ENCODE measurements at regions not wholly inside any gene's neighbourhood (a gene's known extent, or its start where the extent isn't known, plus 50 kb on each side); places are given as distances from the start of the nearest gene placed in this dataset.
A peak's percentile ranks its signal among the peaks of the same experiment; 100 is the strongest.

DNA sequence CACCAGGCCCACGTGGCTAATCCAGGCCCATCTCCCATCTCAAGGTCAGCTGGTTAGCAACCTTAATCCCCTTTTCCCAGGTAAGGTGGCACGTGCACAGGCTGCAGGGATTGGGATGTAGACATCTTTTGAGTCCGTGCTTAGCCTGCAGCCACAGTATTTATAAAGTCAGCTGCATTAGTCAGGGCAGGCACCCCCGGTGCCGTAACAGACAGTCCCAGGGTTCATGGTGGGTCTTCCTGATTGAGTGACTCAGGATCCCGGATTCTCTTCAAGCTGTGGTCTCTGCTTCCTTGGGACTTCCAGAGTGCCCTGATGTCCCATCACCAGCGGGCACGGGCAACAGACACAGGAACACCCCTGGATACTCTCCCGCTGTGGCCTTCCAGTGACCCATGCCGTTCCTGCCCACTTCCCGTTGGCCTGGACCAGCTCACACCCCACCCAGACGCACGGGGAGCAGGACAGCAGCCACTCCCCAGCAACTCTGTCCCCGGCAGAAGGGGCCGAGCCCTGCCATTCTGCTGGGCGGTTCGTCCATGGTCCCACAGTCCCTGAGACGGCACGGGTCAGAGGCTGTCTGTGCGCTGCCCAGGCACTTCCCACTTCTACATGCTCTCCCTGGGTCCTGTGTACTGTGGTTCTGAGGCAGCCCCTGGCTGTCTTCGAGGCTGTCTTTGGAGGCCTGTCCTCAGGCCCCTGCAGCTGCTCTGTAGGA, 248.6 kb upstream of the GSE1 start:
- DNase-seq = no peak

DNA sequence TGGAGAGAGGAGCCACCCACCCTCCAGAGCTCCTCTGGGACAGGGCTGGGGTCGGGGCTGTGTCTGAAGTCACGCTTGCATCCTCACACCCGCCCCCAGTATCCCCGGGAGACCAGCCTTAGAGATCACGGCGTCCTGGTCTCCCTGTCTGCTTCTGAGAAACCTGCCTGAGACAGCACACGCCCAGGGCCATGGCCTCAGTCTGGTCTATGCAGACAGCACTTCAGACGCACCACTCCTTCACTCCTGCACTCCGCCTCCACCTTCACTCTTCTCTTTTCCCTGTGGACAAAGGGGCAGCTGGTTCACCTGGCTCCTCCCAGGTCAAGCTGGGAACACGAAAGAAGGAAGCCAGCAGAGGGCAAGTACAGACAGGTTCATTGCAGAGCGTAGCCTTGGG, 248.0 kb upstream of the GSE1 start:
- no peak for DNase-seq

DNA sequence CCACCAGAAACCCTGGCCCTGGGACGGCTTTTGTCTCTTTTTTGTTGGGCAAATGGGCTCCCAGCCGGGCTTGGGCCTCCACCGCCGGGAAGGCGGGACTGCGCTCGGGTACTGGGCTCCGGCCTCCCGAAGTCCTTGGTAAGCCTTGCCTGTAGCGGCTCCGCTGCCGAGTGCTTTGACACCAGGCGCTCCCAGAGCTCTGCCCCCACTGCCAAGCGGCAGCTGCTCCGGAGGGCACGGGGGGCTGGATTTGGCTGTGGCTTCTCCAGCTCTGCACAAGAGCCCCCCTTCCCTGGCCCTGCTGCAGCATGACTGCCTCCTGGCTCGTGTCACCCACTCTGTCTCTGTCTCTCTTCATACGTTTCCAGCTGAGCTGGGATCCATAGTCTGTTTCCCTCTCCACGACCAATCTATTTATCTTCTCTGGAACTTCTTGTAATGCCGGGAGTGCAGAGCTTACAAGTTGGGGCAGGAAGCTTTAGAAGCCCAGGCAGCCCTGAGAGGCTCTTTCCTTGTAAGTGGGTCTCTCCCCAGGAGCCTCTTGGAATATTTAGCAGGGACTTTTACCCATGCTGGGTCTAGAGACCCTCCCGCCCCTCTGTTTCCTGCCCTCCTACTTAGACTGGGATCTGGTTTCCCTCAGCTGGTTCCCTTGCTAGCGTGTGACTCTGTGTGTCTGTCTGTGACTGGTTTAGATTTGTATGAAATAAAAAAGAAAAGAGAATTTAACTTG, 246.9 kb upstream of the GSE1 start:
- DNase-seq = no peak

DNA sequence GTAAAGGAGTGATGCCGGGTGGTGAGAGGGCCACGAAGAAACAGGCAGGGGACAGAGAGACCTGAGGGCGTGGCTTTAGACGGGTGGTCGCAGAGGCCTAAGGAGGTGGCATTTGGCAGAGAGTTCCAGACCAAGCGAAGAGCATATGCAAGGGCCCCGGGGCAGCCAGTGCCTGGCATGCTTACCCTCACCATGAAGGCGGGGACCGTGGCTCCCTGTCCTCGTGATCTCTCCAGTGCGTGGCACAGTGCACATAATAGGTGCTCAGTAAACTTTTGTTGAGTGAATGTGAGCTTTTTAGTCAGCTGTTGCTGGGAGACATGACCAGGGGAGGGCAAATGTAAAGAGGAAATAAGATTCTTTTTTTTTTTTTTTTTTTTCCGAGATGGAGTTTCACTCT, 245.6 kb upstream of the GSE1 start:
- DNase-seq = no peak

DNA sequence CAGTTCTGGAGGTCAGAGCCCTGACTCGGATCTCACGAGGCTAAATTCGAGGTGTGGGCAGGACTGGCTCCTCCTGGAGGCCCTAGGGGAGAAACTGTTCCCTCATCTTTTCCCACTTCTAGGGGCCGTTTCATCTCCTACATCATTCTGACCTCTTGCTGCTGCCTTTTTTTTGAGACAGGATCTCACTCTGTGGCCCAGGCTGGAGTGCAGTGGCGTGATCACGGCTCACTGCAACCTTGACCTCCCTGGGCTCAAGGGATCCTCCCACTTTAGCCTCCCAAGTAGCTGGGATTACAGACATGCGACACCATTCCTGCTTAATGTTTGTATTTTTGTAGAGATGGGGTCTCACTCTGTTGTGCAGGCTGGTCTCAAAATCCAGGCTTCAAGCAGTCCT, 244.1 kb upstream of the GSE1 start:
- no peak for DNase-seq

DNA sequence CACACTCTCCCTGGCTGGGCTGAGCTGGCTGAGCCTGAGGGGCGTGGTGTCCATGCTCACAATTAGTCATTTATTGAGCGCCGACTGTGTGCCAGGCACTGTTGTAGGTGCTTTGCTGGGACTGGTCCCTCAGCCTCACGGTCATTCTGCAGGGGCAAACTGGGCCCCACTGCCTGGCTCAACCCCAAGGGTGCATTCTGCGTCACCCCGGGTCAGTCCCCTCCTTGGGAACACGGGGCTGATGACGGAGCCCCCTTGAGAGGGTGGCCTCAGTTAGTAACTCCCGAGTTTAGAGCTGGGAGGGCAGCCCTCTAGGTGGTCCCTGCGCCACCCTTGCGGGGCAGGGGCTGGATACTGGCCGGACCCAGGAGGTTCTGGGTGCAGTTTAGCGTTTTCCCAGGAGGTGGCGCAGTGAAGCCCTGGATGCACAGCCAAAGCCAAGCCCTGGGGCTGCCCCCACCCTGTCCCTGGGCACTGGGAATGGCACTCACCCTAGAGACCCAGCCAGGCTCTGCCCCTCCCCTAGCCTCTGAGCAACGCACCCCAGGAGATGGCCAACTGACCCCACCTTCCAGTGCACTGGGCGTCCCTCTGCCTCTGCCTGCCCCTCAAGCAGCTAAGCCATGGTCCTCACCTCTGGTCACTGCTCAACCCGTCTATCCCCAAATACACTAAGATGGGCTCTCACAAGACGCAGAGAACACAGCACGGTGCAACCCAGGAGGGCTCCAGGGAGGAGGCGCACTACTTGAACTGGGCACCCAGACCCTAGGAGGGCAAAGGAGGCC, 243.2 kb upstream of the GSE1 start:
- peak; percentile 8 to 47 (median 19) for DNase-seq

DNA sequence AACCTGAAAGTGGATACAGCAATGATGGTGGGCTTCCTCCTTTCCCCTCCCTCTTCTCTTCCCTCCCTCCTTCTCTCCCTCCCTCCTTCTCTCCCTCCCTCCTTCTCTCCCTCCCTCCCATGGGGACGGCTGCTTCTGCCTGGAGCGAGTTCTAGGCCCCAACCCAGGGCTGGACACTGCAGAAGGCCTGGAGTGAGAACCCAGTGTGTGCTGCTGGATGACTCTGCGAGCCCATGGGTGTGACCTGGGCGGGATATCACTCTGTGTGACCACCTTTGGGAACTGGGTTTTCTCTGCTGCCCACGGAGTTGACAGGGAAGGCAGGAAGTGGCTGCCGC, 242.6 kb upstream of the GSE1 start:
- no peak for DNase-seq

DNA sequence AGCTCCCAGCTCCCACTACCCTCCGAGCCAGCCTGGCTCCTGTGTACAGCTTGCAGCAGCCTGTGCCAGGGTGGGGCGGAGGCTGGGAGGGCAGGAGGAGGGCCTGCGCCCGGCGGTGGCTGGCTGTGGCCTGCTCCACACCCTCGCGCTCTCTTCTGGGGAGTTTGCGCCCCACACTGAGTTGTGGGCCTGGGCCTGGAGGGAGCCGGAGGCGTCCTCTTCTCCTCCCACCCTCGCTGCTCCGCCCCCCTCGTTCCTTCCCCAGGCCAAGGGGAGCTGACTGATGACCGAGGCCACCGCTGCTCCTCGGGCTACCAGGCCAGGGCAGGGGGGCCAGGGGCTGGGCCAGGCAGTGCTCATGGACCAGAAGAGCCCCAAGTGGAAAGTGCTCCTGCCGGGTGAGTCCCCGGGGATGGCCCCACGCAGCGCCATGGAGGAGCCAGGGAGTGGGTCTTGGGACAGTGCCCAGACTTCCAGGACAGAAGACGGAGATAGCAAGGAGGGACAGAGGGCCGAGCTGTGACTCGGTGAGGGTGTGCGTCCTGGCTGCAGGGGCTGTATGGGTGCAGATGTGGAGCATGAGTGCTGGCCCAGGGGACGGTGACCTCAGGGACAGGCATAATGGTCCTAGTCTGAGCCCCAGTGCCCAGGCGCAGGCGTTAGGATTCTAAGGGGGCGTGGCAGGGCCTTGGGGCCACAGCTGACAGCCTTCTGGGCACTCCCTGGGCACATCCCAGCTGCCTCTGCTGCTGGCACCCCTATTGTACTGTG, 242.1 kb upstream of the GSE1 start:
- no peak for DNase-seq

DNA sequence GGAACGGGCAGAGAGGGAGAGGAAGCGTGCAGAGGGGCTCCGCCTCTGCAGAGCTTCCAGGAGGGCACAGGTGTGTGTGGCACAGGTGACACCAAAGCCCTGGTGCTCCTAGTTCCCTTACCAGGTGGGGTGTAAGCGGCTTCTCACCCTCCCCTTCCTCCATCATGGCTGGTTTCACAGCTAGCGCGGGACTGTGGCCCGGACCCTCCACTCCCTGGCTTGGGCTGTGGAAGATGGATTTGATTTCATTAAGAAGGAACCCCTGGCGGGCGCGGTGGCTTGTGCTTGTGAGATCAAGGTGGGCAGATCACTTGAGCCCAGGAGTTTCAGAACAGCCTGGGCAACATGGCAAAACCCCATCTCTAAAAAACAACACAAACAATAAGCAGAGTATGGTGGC, 241.2 kb upstream of the GSE1 start:
- no peak for DNase-seq

DNA sequence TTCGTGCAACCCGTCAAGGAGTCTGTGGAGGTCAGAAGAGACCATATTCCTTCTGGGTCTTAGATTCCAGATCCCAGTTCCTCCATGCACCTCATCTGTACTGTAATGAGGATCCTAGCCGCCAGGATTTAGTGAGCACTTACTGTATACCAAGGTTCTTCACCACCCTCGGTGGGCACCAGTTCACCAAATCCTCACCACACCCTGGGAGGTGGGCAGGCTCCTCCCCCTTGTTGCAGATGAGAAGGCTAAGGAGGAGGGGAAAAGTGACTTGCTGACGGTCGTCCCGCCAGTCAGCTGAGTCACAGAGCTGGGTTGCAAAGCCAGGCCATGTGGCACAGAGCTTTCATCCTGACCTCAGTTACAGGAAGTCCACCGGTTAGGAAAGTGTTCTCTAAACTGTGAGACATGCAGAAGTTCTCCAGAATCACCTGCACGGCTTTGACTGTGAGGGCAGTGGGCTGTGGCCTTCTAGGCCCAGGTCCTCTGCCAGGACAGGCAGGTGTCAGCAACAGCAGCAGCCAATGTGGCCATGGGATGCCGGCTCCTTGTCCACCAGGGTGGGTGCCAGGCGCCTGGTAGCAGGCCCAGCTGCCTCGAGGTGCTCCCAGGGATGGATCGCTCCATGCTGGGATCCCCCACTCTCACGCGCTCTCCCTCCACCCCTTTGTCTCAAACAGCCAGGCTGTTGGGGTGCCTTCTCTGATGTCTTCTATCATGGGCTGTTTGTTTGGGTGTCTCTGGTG, 240.3 kb upstream of the GSE1 start:
- DNase-seq = no peak

DNA sequence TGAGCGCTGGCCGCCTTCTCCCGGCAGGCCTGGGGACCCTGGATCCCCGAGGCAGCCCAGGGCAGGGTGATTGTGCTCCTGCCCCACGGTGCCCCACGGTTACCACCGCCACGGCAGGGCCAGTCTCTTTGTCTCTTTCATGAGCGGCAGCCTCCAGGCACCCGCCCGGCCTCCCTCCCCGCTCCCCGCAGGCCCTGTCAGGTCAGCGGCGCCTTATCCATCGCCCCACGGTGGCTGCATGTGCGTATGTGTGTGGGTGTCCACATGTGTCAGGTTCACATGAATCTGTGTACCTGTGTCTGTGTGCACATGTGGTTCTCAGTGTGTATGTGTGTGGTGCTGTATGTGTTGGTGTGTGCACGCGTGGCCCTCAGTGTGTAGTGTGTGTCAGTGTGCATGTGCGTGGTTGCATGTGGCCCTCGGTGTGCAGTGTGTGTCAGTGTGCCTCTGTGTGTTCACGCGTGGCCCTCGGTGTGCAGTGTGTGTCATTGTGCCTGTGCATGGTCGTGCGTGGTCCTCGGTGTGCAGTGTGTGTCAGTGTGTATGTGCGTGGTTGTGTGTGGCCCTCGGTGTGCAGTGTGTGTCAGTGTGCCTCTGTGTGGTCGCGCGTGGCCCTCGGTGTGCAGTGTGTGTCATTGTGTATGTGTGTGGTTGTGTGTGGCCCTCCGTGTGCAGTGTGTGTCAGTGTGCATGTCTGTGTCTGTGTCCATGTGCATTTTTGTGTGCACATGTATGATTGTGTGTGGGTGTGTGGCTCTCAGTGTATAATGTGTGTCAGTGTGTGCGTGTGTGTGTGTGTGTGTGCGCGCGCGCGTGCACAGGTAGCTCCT, 239.2 kb upstream of the GSE1 start:
- DNase-seq = no peak

DNA sequence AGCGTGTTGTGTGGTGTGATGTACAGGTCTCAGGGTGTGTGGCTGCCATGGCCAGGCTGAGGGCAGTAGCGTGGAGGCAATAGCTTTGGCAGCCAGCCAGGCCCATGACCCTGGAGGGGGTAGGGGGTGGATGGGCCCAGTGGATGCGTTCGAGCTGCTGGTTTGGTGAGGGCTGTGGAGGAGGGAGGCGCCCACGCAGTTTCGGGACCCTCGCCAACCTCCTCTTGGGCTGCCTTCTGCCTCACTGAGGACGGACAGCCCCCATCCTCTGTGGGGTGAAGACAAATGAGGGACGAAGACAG, 238.6 kb upstream of the GSE1 start:
- DNase-seq = no peak

DNA sequence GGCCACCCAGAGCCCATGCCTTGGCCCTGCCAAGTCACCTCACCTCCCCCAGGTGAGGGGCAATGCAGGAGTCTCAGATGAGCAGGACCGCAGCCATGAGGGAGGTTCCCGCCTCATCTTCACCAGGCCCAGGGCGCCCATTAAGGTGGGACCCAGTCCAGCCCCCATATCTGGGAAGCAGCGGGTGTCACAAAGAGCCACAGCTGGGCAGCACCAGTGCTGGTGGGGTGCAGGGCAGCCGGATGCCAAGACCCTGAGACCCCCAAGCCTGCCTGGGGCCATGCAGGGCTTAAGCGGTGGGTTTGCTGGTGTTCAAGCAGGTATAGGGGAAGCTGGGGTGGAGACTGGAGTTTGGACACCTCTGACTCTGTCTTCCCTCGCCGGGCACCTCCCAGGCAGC, 237.8 kb upstream of the GSE1 start:
- no peak for DNase-seq

DNA sequence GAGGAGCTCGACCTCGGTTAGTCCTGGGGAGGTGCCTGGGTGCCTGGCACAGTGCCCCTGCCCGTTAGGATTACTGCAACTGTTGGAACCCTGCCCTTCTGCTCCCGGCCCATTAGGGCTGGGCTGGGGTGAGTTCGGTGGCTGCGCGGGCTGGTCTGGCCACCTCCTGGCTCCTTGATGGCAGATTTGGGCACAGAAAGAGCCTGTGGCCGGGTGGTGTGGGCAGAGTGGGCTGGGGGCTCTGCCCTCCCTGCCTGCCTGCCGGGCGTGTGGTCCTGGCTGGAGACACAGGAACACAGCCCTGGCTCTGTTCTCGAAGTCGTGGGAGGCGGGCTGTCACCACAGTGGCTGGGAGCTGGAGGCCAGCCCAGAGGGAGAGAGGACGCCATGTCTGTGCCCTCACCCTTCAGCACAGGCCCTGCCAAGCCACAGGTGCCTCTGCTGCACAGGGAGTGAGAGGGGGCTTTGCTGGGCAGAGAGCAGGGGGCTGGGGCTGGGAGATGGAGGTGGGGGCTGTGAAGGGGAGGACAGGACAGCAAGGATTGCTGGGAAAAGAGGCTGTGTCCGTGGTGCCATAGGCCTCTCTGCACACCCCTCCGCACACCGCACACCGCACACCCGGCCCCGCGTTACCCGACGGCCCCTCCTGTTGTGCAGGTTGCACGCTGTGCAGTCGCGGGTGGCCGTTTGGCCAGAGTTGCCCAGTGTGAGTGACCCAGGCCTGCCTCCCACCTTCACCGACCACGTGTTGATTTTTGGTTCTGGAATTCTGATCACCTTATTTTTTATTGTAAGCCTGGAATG, 236.6 kb upstream of the GSE1 start:
- no peak for DNase-seq

DNA sequence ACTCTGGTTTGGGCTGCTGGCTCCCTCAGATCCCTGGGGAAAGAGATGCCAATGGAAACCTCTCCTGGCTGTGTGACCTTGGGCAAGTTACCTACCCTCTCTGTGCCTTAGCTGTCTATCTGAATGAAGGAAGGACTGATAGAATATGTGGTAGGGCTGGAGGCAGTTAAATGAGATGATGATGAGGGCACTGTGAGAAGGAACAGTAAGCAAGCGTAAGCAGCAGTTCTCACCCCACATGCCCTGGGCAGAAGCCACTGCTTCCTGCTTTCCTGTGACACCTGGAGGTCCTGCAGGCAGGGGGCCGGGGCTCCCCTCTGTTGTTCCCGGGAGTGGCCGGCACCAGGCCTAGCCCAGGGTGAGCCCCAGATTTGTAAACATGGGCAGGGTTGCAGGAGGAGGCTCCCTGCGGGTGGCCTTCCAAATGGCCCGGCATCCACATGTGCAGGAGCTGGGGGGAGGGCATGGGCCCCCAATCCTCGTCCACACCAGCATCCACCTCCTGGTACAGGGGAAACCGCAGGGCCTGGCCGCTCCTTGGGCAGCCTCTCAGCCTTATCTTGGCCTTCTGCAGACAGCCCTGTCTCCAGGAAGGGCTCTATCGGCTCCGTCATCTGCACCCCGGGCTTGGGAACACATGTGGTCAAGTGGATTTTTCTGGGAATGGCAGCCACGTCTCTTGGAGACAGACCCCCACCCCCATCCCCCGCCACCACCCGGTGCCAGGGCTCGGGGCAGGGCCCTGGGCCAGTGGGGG, 235.6 kb upstream of the GSE1 start:
- no peak for DNase-seq

DNA sequence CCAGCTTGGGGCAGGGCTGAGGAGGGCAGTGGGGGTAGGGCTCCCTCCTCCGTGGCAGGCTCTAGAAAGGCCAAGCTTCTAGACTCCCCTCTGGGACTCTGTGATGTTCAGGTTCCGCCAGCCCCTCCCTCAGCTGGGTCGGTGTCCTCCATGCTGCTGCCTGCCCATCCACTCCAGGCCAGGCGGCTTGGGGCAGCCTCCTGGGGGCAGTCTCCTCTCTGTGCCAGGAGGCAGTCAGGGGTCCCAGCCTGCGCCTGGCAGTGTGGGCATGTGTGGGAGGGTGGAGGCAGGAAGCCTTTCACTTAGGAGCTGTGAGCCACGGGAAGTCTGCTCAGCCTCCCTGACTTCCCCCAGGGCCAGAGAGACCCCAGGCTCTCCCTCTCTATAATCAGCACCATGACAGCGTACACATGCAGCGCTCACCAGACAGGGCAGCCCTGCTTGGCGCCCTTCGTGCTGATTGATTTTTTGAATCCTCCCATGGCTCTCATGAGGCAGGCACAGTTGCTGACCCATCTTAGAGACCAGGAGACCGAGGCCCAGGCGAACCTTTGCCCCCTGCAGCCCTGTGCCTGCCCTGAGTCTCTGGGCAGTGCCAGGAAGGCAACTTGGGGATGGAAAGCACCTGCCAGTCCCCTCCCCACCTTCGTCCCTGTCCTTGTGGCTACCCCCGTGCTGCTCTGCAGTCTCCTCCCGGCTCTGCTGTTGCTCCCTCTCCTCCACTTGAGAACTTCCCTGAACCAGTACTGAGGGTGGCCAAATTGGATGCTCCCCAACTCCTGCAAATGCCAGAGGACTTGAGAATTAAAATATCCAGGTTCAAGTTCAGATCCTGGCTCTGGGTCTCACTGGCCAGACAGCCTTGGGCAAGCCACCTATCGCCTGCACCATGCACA, 234.7 kb upstream of the GSE1 start:
- DNase-seq = no peak

DNA sequence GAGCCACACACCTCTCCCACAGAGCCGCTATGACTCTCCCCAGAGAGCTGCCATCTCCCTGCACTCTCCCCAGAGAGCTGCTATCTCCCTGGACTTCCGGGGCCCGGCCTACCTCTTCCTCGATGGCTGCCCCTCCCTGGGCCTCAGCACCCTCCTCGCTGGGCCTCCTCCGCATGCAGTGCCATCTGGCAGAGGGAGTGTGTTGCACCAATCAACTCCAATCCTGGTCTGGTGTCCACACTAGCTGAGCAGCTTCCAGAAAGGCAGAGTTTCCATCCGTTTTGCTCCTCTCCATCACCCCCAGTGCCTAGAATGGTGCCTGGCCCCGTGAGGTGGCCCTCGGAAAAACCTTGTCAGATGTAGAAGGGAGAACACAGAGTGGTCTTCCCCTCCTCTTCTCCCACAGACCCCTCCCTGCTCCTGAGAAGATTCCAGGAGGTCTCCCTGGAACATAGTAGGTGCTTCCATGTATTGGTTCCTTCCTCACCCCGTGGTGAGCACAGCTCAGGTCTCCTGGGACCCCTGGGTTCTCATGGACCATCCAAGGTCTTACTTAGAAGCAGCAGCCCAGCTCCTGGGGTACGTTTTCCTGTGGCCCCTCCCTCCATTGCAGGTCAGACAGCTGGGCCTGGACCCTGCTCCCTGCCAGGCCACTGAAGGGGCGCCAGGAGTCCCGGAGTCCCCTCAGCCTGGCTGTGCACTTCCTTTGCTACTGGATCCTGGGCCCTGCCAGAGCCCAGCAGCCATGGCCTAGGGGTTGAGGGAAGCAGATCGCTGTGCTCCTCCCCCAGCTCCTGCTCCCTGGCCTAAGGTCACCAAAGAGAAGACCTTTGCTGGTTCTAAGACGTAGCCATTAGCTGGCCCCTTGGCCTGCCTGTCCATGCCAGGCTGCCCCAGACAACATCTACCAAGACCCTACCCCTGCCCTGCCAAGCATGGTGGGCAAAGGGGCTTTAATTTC, 233.8 kb upstream of the GSE1 start:
- DNase-seq = no peak

DNA sequence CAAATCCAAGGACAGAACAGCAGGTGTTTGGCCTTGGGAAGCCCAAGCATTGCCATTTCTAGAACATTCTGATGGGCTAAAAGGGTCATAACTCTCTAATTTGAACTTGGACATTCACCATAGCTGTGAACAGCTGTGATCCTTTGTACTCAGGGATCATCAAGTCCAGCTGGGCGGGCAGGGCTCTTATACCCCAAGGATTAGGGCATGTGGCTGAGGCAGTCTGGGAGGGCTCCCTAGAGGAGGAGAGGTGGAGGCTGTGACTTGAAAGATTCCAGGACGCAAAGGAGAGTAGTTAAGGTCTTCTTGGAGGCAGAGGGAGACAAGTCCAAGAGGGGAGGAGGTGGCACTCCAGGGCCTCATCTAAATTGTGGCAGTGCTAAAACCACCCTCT, 233.1 kb upstream of the GSE1 start:
- no peak for DNase-seq
